OCI-LY7 (cell line): ENCODE measurements at regions not wholly inside any gene's neighbourhood (a gene's known extent, or its start where the extent isn't known, plus 50 kb on each side); places are given as distances from the start of the nearest gene placed in this dataset.
"Not testable (repeated sequence)": the region's sequence is repeated elsewhere in the genome, so short reads cannot be mapped to it uniquely, and the experiment has no call there.

Experiments
- BruUV-seq: library from RNA; stranded (reverse); fragments of 400-500 nt; replicated peaks from 2 replicates; lab custom pipeline; 2021; lab: Mats Ljungman, UMichigan
- CTCF ChIA-PET: fragments of 300-600 bp; sonication (Branson Sonifier 250); formaldehyde crosslinking; loops from one replicate; lab custom pipeline; 2022; ENCODE audit warnings: antibody characterized with exemption; ENCODE audit not compliant: unreplicated experiment; lab: Charles Lee
- POLR2A ChIA-PET: fragments of 300-600 bp; sonication (Branson Sonifier 250); formaldehyde crosslinking; loops from one replicate; lab custom pipeline; 2022; ENCODE audit warnings: antibody characterized with exemption; lab: Charles Lee
- DNase-seq: peaks from one replicate; pipeline ENCODE4 v3.0.0-alpha.2; 2015; ENCODE audit warnings: low spot score
- H2AFZ ChIP-seq: fragments of 200-600 bp; sonication (generic), shearing (Covaris generic); 2 replicates; pipeline ENCODE4 v1.6.1; 2014; ENCODE audit warnings: mild to moderate bottlenecking, antibody characterized with exemption, low read length, moderate library complexity
- H3K27ac ChIP-seq: fragments of 200-600 bp; sonication (generic); 2 replicates; pipeline ENCODE4 v1.5.1; 2014; ENCODE audit warnings: mixed run types, low read depth, mild to moderate bottlenecking, moderate library complexity, low read length, inconsistent platforms; ENCODE audit not compliant: poor library complexity, severe bottlenecking
- H3K36me3 ChIP-seq: fragments of 200-600 bp; sonication (generic); 2 replicates; pipeline ENCODE4 v1.6.1; 2014; ENCODE audit warnings: mild to moderate bottlenecking, antibody characterized with exemption, low read length, moderate library complexity, mixed read lengths; ENCODE audit not compliant: insufficient read depth
- H3K4me1 ChIP-seq: fragments of 200-600 bp; sonication (generic); 2 replicates; pipeline ENCODE4 v1.5.1; 2014; ENCODE audit warnings: mild to moderate bottlenecking, low read length; ENCODE audit not compliant: insufficient read depth, poor library complexity, severe bottlenecking
- H3K4me2 ChIP-seq: fragments of 200-600 bp; sonication (generic); 2 replicates; pipeline ENCODE4 v1.6.1; 2014; ENCODE audit warnings: mild to moderate bottlenecking, low read length
- H3K4me3 ChIP-seq: fragments of 200-600 bp; sonication (generic); 2 replicates; pipeline ENCODE4 v1.5.1; 2014; ENCODE audit warnings: mild to moderate bottlenecking, low read depth, low read length; ENCODE audit not compliant: poor library complexity, severe bottlenecking
- H3K79me2 ChIP-seq: fragments of 200-600 bp; sonication (generic); 2 replicates; pipeline ENCODE4 v1.6.1; 2016; ENCODE audit warnings: low read depth, mild to moderate bottlenecking, low read length, moderate library complexity, mixed read lengths; ENCODE audit not compliant: insufficient read depth
- H3K9me2 ChIP-seq: fragments of 200-600 bp; sonication (generic); 2 replicates; pipeline ENCODE4 v1.6.1; 2016; ENCODE audit warnings: mild to moderate bottlenecking, low read length, mixed read lengths; ENCODE audit not compliant: insufficient read depth
- H3K9me3 ChIP-seq: fragments of 200-600 bp; sonication (generic); 2 replicates; pipeline ENCODE4 v1.6.1; 2014; ENCODE audit warnings: mild to moderate bottlenecking, mixed run types, low read length, mixed read lengths
- H4K20me1 ChIP-seq: fragments of 200-600 bp; sonication (generic); 2 replicates; pipeline ENCODE4 v1.6.1; 2014; ENCODE audit warnings: mild to moderate bottlenecking, antibody characterized with exemption, low read length, moderate library complexity, mixed read lengths; ENCODE audit not compliant: insufficient read depth
- intact Hi-C: fragments of 100-400 bp; cut with micrococcal nuclease; formaldehyde crosslinking; loops from one replicate; pipeline ENCODE4 v1.10.0; 2022; ENCODE audit not compliant: unreplicated experiment

DNA sequence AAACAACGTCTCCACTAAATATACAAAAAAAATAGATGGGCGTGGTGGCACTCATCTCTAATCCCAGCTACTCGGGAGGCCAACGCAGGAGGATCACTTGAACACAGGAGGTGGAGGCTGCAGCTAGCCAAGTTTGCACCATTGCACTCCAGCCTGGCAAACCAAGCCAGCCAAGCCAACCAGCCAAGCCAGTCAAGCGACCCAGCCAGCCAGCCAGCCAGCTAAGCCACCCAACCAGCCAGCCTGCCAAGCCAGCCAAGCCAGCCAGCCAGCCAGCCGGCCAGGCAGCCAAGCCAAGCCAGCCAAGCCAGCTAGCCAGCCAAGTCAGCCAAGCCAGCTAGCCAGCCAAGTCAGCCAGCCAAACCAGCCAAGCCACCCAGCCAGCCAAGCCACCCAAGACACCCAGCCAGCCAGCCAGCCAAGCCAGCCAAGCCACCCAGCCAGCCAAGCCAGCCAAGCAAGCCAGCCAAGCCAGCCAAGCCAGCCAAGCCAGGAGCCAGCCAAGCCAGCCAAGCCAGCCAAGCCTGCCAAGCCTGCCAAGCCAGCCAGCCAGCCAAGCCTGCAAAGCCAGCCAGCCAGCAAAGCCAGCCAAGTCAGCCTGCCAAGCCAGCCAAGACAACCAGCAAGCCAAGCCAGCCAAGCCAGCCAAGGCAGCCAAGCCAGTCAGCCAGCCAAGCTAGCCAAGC is 342.2 kb upstream of the PLGLB2 start:
- H3K4me1 ChIP-seq, H3K9me2 ChIP-seq, H3K4me3 ChIP-seq, H2AFZ ChIP-seq, H3K36me3 ChIP-seq, BruUV-seq, H3K27ac ChIP-seq, DNase-seq, H3K4me2 ChIP-seq, H3K79me2 ChIP-seq, CTCF ChIA-PET, intact Hi-C loops, H3K9me3 ChIP-seq, POLR2A ChIA-PET, H4K20me1 ChIP-seq: not testable (repeated sequence)

GRCh38 chr2:87406406-87407175 is 341.3 kb upstream of the PLGLB2 start:
- DNase-seq, H4K20me1 ChIP-seq, CTCF ChIA-PET, H3K27ac ChIP-seq, H3K4me2 ChIP-seq, H3K9me2 ChIP-seq, H3K4me3 ChIP-seq, H2AFZ ChIP-seq, intact Hi-C loops, H3K9me3 ChIP-seq, BruUV-seq, POLR2A ChIA-PET, H3K4me1 ChIP-seq, H3K36me3 ChIP-seq, H3K79me2 ChIP-seq: not testable (repeated sequence)

- not testable (repeated sequence) for BruUV-seq
Measured at GRCh38 chr2:87409601-87410000, 338.3 kb upstream of the PLGLB2 start.

GRCh38 chr2:87410371-87410770 is 337.5 kb upstream of the PLGLB2 start:
- intact Hi-C loops, H3K4me2 ChIP-seq, POLR2A ChIA-PET, H3K9me2 ChIP-seq, CTCF ChIA-PET, H3K79me2 ChIP-seq, H3K4me3 ChIP-seq, H4K20me1 ChIP-seq, H3K36me3 ChIP-seq, H3K4me1 ChIP-seq, H3K9me3 ChIP-seq, BruUV-seq, DNase-seq, H3K27ac ChIP-seq, H2AFZ ChIP-seq: not testable (repeated sequence)

More at GRCh38 chr2:87409601-87410000, 338.3 kb upstream of the PLGLB2 start:
- H3K9me3 ChIP-seq, H4K20me1 ChIP-seq, H2AFZ ChIP-seq, DNase-seq, H3K9me2 ChIP-seq, H3K27ac ChIP-seq, H3K4me2 ChIP-seq, intact Hi-C loops, H3K4me3 ChIP-seq, CTCF ChIA-PET, H3K36me3 ChIP-seq, POLR2A ChIA-PET, H3K79me2 ChIP-seq, H3K4me1 ChIP-seq: not testable (repeated sequence)

GRCh38 chr2:87412036-87412820 is 335.7 kb upstream of the PLGLB2 start:
- intact Hi-C loops, H3K79me2 ChIP-seq, H3K4me1 ChIP-seq, H3K4me3 ChIP-seq, H3K36me3 ChIP-seq, DNase-seq, H4K20me1 ChIP-seq, CTCF ChIA-PET, H2AFZ ChIP-seq, H3K9me2 ChIP-seq, H3K27ac ChIP-seq, H3K4me2 ChIP-seq, BruUV-seq, POLR2A ChIA-PET, H3K9me3 ChIP-seq: not testable (repeated sequence)

DNA sequence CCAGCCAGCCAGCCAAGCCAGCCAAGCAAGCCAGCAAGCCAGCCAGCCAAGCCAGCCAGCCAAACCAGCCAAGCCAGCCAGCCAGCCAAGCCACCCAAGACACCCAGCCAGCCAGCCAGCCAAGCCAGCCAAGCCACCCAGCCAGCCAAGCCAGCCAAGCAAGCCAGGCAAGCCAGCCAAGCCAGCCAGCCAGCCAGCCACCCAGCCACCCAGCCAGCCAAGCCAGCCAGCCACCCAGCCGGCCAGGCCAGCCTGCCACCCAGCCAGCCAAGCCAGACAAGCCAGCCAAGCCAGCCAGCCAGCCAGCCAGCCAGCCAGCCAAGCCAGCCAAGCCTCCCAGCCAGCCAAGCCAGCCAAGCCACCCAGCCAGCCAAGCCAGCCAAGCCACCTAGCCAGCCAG is 333.6 kb upstream of the PLGLB2 start:
- H3K9me3 ChIP-seq, H3K27ac ChIP-seq, DNase-seq, intact Hi-C loops, BruUV-seq, H3K4me2 ChIP-seq, H2AFZ ChIP-seq, POLR2A ChIA-PET, H4K20me1 ChIP-seq, CTCF ChIA-PET, H3K4me3 ChIP-seq, H3K36me3 ChIP-seq, H3K4me1 ChIP-seq, H3K79me2 ChIP-seq, H3K9me2 ChIP-seq: not testable (repeated sequence)
